Esophagus squamous epithelium (tissue), 4 donors: ENCODE measurements at regions not wholly inside any gene's neighbourhood (a gene's known extent, or its start where the extent isn't known, plus 50 kb on each side); places are given as distances from the start of the nearest gene placed in this dataset.

Experiments
- CTCF ChIP-seq, 6 experiments: fragments of 450-650 bp in 4 of 6; fragments of 200-600 bp in 2 of 6; sonication (generic) in 2 of 6; IDR thresholded peaks; one replicate each; pipeline ENCODE4 v1.5.1; 2016 to 2019; ENCODE audit warnings: antibody characterized with exemption in 6 of 6, mild to moderate bottlenecking in 4 of 6, moderate library complexity in 4 of 6
- POLR2A ChIP-seq, 4 donors: fragments of 450-650 bp; IDR thresholded peaks; one replicate each; pipeline ENCODE4 v1.6.1; 2017; ENCODE audit warnings: antibody characterized with exemption in 4 of 4, mild to moderate bottlenecking in 4 of 4, moderate library complexity in 3 of 4

- TF ChIP-seq CTCF (IDR thresholded peaks at IDR 0.05) (no peak), POLR2A (IDR thresholded peaks at IDR 0.05) (no peak)
Measured at GRCh38 chr5:8851101-8851500, 694.8 kb downstream of the SEMA5A start.
